Astrocyte of the cerebellum (primary cell): ENCODE measurements at regions not wholly inside any gene's neighbourhood (a gene's known extent, or its start where the extent isn't known, plus 50 kb on each side); places are given as distances from the start of the nearest gene placed in this dataset.

Experiments used
- DNase-seq: peaks from one replicate; pipeline ENCODE4 v3.0.0-alpha.2; 2011; ENCODE audit warnings: low read depth
- H3K4me3 ChIP-seq: 2 replicates; pipeline ENCODE4 v1.5.1; 2011; ENCODE audit warnings: mild to moderate bottlenecking, low read depth, low read length, moderate library complexity
- in situ Hi-C: cut with HindIII; loops from 2 replicates; pipeline ENCODE4 v1.10.0; 2017; ENCODE audit warnings: low sequenced_read_pairs
- TF ChIP-seq, protein P1 (sequence below): IDR thresholded peaks from 2 replicates; pipeline ENCODE4 v1.5.1; 2012; ENCODE audit warnings: low read length, low read depth, moderate library complexity, mild to moderate bottlenecking; ENCODE audit errors: missing control alignments

DNA sequence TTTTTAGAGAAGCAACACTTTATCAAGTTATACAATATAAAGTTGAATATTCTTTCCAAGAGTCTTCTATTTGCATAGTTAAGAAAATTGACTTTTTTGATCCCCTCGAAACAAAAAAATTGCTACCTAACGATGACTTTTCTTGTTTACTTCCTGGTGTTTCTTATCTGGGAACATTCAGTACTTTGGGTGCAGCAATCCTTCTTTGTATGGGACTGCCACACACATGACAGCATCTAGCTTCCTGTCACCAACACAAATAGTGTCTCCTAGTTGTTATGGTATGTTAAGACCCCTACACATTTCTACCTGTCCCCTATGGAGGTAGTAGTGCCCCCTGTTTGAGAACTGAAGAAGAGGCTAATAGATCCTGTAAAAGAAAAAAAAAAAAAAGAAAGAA, 841.7 kb upstream of the FAT3 start:
- in situ Hi-C loops: no loop called here
- no peak for DNase-seq
- TF ChIP-seq, protein P1, sequence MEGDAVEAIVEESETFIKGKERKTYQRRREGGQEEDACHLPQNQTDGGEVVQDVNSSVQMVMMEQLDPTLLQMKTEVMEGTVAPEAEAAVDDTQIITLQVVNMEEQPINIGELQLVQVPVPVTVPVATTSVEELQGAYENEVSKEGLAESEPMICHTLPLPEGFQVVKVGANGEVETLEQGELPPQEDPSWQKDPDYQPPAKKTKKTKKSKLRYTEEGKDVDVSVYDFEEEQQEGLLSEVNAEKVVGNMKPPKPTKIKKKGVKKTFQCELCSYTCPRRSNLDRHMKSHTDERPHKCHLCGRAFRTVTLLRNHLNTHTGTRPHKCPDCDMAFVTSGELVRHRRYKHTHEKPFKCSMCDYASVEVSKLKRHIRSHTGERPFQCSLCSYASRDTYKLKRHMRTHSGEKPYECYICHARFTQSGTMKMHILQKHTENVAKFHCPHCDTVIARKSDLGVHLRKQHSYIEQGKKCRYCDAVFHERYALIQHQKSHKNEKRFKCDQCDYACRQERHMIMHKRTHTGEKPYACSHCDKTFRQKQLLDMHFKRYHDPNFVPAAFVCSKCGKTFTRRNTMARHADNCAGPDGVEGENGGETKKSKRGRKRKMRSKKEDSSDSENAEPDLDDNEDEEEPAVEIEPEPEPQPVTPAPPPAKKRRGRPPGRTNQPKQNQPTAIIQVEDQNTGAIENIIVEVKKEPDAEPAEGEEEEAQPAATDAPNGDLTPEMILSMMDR: no peak
- no peak overlapping the region for H3K4me3 ChIP-seq

DNA sequence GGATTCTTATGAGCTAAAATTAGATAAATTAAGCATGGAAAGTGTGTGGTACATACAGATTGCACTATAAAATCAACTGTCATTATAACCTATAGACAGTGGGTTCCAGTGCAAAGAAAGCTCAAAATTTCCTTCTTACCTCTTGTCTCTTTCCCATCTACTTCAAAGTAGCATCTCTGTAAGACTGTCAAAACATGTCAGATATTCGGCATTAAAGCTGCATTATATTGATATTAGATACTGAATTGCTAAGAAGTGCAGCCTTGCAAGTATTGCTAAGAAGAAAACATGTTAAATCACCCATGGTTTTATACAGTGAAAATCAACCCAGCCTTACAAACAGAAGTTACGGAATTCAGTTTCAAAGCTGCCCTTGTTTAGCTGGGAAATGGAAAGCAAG, 849.8 kb upstream of the FAT3 start:
- no peak for DNase-seq

DNA sequence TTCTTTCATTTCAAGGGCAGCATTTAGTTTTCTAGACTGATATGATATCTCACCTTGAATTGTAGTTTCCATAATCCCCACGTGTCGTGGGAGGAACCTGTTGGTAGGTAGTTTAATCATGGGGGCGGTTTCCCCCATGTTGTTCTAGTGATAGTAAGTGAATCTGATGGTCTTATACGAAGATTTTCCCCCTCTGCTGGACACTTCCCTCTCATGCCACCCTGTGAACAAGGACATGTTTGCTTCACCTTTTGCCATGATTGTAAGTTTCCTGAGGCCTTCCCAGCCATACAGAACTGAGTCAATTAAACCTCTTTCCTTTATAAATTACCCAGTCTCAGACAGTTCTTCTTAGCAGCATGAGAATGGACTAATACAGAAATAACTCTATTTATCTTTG, 851.1 kb upstream of the FAT3 start:
- no peak overlapping the region for H3K4me3 ChIP-seq
- in situ Hi-C loops: no loop called here
- TF ChIP-seq, protein P1: peak; percentile 9
- no peak for DNase-seq

More for the DNA sequence above, 849.8 kb upstream of the FAT3 start:
- TF ChIP-seq, protein P1: no peak
- in situ Hi-C loops: no loop called here
- no peak overlapping the region for H3K4me3 ChIP-seq

DNA sequence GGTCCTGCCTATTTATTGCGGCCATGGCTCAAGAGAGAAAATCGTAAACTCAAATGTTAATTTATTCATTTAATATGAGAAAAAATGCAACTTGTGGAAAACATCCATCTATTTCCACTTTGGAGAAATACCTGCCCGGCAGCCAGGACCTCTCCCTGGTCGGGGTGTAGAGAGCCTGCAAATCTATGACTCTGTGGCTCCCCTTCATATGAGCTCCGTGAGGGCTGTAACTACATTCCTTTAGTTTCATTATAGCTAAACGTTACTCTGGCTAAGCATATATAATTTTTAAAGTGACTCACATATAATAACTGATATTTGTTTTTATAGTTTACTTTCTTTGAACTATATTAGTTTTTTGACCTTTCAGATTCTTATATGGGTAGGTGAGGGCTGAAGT, 857.8 kb upstream of the FAT3 start:
- no peak overlapping the region for H3K4me3 ChIP-seq
- in situ Hi-C loops: no loop called here
- TF ChIP-seq, protein P1: no peak
- DNase-seq: no peak

DNA sequence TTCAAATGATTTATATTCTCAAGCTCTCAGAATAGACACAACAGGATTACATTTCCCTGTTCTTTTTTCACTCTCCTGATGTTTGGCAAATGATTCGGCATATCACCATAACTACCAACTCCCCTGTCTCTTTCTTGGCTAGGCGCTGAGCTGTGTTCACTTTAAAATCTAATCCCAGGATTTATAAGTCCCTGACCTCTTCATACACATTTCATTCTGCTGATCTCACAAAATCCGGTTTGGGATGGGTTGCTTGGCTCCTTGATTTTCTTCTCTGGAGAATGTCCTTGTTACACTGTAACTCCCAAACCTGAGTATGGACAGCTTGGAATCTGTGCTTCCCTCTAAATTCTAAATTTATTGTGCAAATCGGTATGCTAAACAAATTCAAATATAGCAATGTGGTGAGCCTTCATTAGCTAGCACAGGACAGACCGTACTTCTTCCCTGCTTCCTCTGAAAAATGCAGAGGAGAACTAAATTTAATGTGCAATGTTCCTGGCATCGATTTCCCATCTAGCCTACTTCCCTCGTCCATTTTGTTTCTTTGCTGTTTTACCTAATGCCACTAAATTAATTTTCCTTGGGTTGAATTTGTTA, 858.5 kb upstream of the FAT3 start:
- DNase-seq: no peak
- H3K4me3 ChIP-seq: no peak overlapping the region
- in situ Hi-C loops: no loop called here
- TF ChIP-seq, protein P1: no peak

DNA sequence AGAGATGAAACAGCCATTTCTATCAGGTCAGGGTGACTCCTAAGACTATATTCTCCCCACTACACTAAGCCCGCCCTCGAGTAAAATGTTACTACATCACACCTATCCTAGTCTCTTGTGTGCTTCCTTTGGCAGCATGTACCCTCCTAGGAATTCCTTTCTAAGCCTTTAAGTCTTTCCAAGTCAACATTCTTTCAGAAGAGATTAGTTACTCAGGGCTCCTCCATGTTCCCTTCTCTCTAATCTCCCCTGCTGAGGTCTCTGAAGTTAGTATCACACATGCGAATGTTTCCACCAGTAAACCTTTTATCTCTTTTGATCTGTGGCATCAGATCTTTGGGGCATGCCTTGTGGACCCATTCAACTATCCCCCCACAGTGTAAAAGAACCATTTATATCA, 873.7 kb upstream of the FAT3 start:
- H3K4me3 ChIP-seq: no peak overlapping the region
- DNase-seq: no peak
- in situ Hi-C loops: no loop called here
- TF ChIP-seq, protein P1: no peak
